GM12878 (cell line): ENCODE measurements at regions not wholly inside any gene's neighbourhood (a gene's known extent, or its start where the extent isn't known, plus 50 kb on each side); places are given as distances from the start of the nearest gene placed in this dataset.
"Not testable (repeated sequence)": the region's sequence is repeated elsewhere in the genome, so short reads cannot be mapped to it uniquely, and the experiment has no call there.

Source experiments
- ATAC-seq: fragments of 200-7000 bp; cut with Tn5 transposase; 3 replicates; pipeline ENCODE4 v1.9.1; 2020; ENCODE audit warnings: mild to moderate bottlenecking, moderate library complexity
- BruUV-seq: library from RNA; stranded (reverse); fragments of 400-500 nt; replicated peaks from 2 replicates; lab custom pipeline; 2021; lab: Mats Ljungman, UMichigan
- CTCF ChIA-PET: fragments of 300-600 bp; sonication (Branson Sonifier 250); formaldehyde crosslinking; extraction: SDS; loops from one replicate; lab custom pipeline; 2021; ENCODE audit warnings: inconsistent platforms; lab: Yijun Ruan, JAX
- POLR2A ChIA-PET: fragments of 350-600 bp; formaldehyde crosslinking; extraction: SDS; loops from one replicate; lab custom pipeline; 2021; ENCODE audit warnings: inconsistent platforms; lab: Charles Lee
- RAD21 ChIA-PET: fragments of 300-600 bp; sonication (Branson Sonifier 250); formaldehyde crosslinking; loops from one replicate; lab custom pipeline; 2023; ENCODE audit warnings: antibody characterized with exemption; ENCODE audit not compliant: unreplicated experiment; lab: Charles Lee
- SMC1A ChIA-PET: fragments of 300-600 bp; sonication (Branson Sonifier 250); formaldehyde crosslinking; loops from one replicate; lab custom pipeline; 2023; ENCODE audit not compliant: unreplicated experiment, uncharacterized antibody; lab: Charles Lee
- DNase-seq: peaks from one replicate; pipeline ENCODE4 v3.0.0-alpha.2; 2011; ENCODE audit warnings: low read depth, low spot score
- FAIRE-seq: peaks from 3 replicates; lab custom pipeline; 2011; peaks lifted over from hg19 to GRCh38; lab: Jason Lieb, UNC
- H2AFZ ChIP-seq: 2 replicates; pipeline ENCODE4 v1.6.0; 2011; ENCODE audit warnings: low read depth, low read length, control low read depth; ENCODE audit not compliant: control insufficient read depth
- H3K27ac ChIP-seq: 2 replicates; pipeline ENCODE4 v1.5.1; 2011; ENCODE audit warnings: control low read depth; ENCODE audit not compliant: control insufficient read depth, insufficient read depth
- H3K27me3 ChIP-seq, 2 experiments: replicated peaks in 1 of 2; 2 replicates each; pipeline versions ENCODE4 v1.6.0 to v1.6.1; 2011; ENCODE audit warnings: low read length in 1 of 2; ENCODE audit not compliant: control insufficient read depth in 2 of 2, insufficient read depth in 2 of 2
- H3K36me3 ChIP-seq, 2 experiments: 2 replicates each; pipeline ENCODE4 v1.5.1; 2011; ENCODE audit warnings: low read length in 1 of 2; ENCODE audit not compliant: control insufficient read depth in 2 of 2, insufficient read depth in 2 of 2
- H3K4me1 ChIP-seq: 2 replicates; pipeline ENCODE4 v1.6.1; 2011; ENCODE audit warnings: mild to moderate bottlenecking, low read length, moderate library complexity, mixed read lengths; ENCODE audit not compliant: control insufficient read depth, insufficient read depth
- H3K4me2 ChIP-seq: 2 replicates; pipeline ENCODE4 v1.6.0; 2011; ENCODE audit warnings: control low read depth; ENCODE audit not compliant: control insufficient read depth, insufficient read depth
- H3K4me3 ChIP-seq: fragments of 200-600 bp; sonication (generic); 2 replicates; pipeline ENCODE4 v1.5.1; 2016
- H3K79me2 ChIP-seq: 2 replicates; pipeline ENCODE4 v1.6.0; 2011; ENCODE audit warnings: low read length; ENCODE audit not compliant: control insufficient read depth, insufficient read depth
- H3K9ac ChIP-seq: 2 replicates; pipeline ENCODE4 v1.8.0; 2011; ENCODE audit warnings: low read length, control low read depth, mixed read lengths; ENCODE audit not compliant: control insufficient read depth, insufficient read depth
- H3K9me3 ChIP-seq: replicated peaks from 3 replicates; pipeline ENCODE4 v1.5.1; 2011; ENCODE audit warnings: mild to moderate bottlenecking, low read length; ENCODE audit not compliant: control insufficient read depth, insufficient read depth
- H4K20me1 ChIP-seq: 2 replicates; pipeline ENCODE4 v1.6.0; 2011; ENCODE audit not compliant: control insufficient read depth, insufficient read depth
- FOS ChIP-seq: IDR thresholded peaks from 3 replicates; pipeline ENCODE4 v1.6.1; 2011; ENCODE audit warnings: borderline replicate concordance; ENCODE audit not compliant: insufficient read length; ENCODE audit errors: extremely low read depth
- POLR2AphosphoS2 ChIP-seq: IDR thresholded peaks from 2 replicates; pipeline ENCODE4 v1.6.1; 2011; ENCODE audit warnings: low read depth, mild to moderate bottlenecking, low read length, improper control_type of control experiment, moderate library complexity
- in situ Hi-C: fragments of 300-500 bp; cut with MboI; formaldehyde crosslinking; loops from 9 replicates; pipeline ENCODE4 v1.14.3; 2018; ENCODE audit warnings: mixed read lengths
- intact Hi-C: fragments of 100-400 bp; cut with micrococcal nuclease; formaldehyde crosslinking; loops from one replicate; pipeline ENCODE4 v1.14.2; 2022; ENCODE audit not compliant: unreplicated experiment

DNA sequence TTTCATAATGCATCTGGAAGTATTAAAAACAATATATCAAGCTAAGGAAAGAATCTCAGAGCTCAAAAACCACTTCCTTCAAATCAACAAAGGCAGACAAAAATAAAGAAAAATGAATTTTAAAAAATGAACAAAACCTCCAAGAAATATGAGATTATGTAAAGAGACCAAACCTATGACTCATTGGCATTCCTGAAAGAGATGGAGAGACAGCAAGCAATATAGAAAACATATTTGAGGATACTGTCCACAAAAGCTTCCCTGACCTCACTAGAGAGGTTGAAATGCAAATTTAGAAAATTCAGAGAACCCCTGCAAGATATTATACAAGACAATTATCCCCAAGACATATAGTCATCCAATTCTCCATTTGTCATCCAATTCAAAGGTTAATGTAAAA is 311.3 kb upstream of the SOX9 start:
- Histone ChIP-seq H3K36me3 (no peaks in the 10 kb centered on the region), H3K27ac (no peak overlapping the region), H3K9me3 (no peaks in the 10 kb centered on the region), H3K79me2 (no peaks in the 10 kb centered on the region), H2AFZ (no peak overlapping the region), H3K4me1 (no peaks in the 10 kb centered on the region), H4K20me1 (no peaks in the 10 kb centered on the region), H3K4me2 (no peak overlapping the region), H3K27me3 (no peaks in the 10 kb centered on the region; a peak in 1 of 4 replicates), H3K9ac (no peak overlapping the region), H3K4me3 (no peak overlapping the region)
- RAD21 ChIA-PET = no interaction called here
- in situ Hi-C loops (no loop called here), intact Hi-C loops (no loop called here)
- ATAC-seq = no peak
- CTCF ChIA-PET = no interaction called here
- DNase-seq = no peak
- no peak for TF ChIP-seq FOS
- no peak for TF ChIP-seq POLR2AphosphoS2
- POLR2A ChIA-PET = no interaction called here
- no TSS peak for BruUV-seq
- FAIRE-seq = no peak
- SMC1A ChIA-PET = no interaction called here

DNA sequence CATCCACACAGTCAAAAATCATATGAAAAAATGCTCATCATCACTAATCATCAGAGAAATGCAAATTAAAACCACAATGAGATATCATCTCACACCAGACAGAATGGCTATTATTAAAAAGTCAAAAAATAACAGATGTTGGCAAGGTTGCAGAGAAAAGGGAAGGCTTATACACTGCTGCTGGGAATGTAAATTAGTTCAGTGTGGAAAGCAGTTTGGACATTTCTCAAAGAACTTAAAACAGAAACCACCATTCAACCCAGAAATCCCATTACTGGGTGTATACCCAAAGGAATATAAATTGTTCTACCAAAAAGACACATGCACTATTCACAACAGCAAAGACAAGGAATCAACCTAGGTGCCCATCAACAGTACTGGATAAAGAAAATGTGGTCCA is 307.0 kb upstream of the SOX9 start:
- FAIRE-seq = not testable (repeated sequence)

More for the DNA sequence above, 307.0 kb upstream of the SOX9 start:
- SMC1A ChIA-PET, BruUV-seq, CTCF ChIA-PET, H3K27me3 ChIP-seq, DNase-seq, in situ Hi-C loops, POLR2A ChIA-PET, H3K9me3 ChIP-seq, H3K9ac ChIP-seq, H3K4me3 ChIP-seq, H3K36me3 ChIP-seq, H3K27ac ChIP-seq, H3K79me2 ChIP-seq, RAD21 ChIA-PET, H2AFZ ChIP-seq, H3K4me2 ChIP-seq, H3K4me1 ChIP-seq, intact Hi-C loops, ATAC-seq, H4K20me1 ChIP-seq: not testable (repeated sequence)
